Bronchial epithelial cell (primary cell): ENCODE measurements at regions not wholly inside any gene's neighbourhood (a gene's known extent, or its start where the extent isn't known, plus 50 kb on each side); places are given as distances from the start of the nearest gene placed in this dataset.

Experiments used
- DNase-seq: peaks from one replicate; pipeline ENCODE4 v3.0.0-alpha.2; 2010; ENCODE audit warnings: low read depth
- FAIRE-seq: peaks from 2 replicates; lab custom pipeline; 2011; peaks lifted over from hg19 to GRCh38; lab: Jason Lieb, UNC
- H3K27me3 ChIP-seq: 2 replicates; pipeline ENCODE4 v1.5.1; 2011; ENCODE audit warnings: low read length; ENCODE audit not compliant: control insufficient read depth, insufficient read depth
- H3K36me3 ChIP-seq: 2 replicates; pipeline ENCODE4 v1.5.1; 2011; ENCODE audit warnings: low read length; ENCODE audit not compliant: control insufficient read depth, insufficient read depth
- H3K4me3 ChIP-seq: 2 replicates; pipeline ENCODE4 v1.5.1; 2011; ENCODE audit warnings: mild to moderate bottlenecking, low read depth, low read length, control low read depth
- TF ChIP-seq, protein P1 (sequence below): IDR thresholded peaks from 2 replicates; pipeline ENCODE4 v1.5.1; 2011; ENCODE audit warnings: mild to moderate bottlenecking, moderate library complexity, low read length, control low read depth, inconsistent platforms; ENCODE audit not compliant: insufficient read depth, severe bottlenecking

DNA sequence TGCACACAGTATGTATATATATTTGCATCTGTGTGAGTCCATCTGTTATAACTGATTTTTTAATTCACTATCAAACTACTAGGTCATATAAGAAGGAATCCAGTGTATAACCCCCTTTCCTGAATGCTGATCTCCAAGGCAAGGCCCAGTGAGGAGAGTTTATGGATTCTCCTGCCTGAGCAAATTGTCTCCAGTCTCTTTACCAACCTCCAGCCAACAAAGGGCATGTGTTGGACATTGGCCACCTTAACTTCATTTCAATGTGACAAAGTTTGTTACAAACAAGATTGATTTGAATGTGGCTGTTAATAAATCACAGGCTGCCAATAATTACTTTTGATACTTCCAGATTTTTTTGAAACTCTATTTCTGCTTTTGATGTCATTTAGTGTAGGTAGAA lies 191.6 kb downstream of the HAO1 start:
- Histone ChIP-seq H3K4me3 (no peak overlapping the region), H3K27me3 (no peaks in the 10 kb centered on the region), H3K36me3 (no peaks in the 10 kb centered on the region)
- TF ChIP-seq, protein P1, sequence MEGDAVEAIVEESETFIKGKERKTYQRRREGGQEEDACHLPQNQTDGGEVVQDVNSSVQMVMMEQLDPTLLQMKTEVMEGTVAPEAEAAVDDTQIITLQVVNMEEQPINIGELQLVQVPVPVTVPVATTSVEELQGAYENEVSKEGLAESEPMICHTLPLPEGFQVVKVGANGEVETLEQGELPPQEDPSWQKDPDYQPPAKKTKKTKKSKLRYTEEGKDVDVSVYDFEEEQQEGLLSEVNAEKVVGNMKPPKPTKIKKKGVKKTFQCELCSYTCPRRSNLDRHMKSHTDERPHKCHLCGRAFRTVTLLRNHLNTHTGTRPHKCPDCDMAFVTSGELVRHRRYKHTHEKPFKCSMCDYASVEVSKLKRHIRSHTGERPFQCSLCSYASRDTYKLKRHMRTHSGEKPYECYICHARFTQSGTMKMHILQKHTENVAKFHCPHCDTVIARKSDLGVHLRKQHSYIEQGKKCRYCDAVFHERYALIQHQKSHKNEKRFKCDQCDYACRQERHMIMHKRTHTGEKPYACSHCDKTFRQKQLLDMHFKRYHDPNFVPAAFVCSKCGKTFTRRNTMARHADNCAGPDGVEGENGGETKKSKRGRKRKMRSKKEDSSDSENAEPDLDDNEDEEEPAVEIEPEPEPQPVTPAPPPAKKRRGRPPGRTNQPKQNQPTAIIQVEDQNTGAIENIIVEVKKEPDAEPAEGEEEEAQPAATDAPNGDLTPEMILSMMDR, result no peak
- FAIRE-seq, result no peak
- DNase-seq, result no peak

DNA sequence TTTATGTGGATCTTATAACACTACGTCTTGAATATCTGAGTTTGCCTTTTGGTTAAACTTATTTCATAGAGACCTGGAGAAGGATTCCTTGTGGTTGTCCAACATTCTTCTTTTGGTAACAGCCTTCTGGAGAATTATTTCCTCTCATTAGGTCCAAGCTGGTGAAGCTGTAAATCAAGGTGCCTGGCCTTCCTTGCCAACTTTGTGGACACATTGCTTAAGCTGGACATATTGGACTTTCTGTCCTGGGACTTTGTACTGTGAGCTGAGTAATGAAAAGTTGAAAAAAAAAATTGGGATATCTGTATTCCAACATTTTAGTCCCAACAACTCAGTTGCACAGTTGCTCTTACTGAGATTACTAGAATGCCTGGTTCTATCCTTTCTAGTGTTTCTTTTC lies 186.2 kb downstream of the HAO1 start:
- Histone ChIP-seq H3K36me3 (no peaks in the 10 kb centered on the region), H3K27me3 (no peaks in the 10 kb centered on the region), H3K4me3 (no peak overlapping the region)
- TF ChIP-seq, protein P1, result no peak
- FAIRE-seq (no peak), DNase-seq (no peak)

DNA sequence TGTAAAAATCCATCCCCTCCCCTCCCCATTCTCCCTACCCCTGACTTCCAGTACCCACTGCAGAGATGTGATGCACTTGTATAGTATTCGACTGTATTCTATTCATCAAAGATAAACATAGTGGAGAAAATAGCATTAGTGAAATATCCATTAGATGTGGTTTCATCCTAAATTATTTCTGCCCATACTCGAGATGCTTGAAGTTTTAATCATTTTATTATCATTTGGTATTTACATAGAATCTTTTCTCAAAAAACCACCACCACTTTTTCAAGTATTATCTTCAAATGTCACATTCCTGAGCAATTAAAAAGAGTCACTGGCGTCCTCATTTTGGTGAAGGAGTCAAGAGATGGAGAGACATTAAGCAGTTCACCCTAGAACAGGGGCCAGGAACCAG lies 181.9 kb downstream of the HAO1 start:
- Histone ChIP-seq H3K27me3 (no peaks in the 10 kb centered on the region), H3K36me3 (no peaks in the 10 kb centered on the region), H3K4me3 (no peak overlapping the region)
- DNase-seq, result no peak
- no peak for FAIRE-seq
- TF ChIP-seq, protein P1, result no peak

DNA sequence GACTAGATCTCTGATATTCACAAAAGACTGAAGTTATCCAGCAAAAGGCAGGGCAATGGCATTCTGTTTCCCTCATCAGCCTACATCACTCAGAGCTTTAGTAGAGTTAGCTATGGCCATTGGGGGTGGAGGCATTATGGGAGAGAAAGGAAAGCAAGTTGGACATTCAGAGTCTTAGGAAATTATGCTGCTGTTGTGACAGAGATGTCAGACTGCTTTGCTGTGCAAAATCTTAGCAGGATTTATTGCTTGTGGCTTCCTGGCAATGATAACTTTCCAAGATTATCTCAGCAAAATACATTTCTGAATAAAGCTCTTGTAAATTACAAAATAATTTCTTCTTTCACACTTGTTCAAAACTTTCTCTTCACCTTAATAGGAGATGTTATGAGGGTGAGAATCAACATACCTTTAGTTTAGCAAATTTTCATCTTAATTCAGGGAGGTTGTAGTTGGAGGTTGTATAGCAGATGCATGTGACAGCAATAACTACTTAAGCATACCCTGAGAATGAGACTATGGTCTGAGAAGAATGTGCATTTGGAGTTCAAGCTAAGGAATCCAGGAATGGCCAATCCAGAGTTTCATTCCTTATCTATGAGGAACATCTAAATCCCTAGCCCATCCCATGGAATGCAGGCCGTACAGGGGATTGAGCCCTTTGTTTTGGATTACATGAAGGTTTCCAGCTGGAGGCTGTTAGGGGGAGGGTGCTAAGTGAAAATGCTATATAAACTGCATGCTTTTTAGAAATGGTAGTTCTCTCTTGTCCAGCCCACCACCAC lies 179.8 kb downstream of the HAO1 start:
- no peak for DNase-seq
- TF ChIP-seq, protein P1, result no peak
- Histone ChIP-seq H3K4me3 (no peak overlapping the region), H3K36me3 (no peaks in the 10 kb centered on the region), H3K27me3 (no peaks in the 10 kb centered on the region)
- no peak for FAIRE-seq

DNA sequence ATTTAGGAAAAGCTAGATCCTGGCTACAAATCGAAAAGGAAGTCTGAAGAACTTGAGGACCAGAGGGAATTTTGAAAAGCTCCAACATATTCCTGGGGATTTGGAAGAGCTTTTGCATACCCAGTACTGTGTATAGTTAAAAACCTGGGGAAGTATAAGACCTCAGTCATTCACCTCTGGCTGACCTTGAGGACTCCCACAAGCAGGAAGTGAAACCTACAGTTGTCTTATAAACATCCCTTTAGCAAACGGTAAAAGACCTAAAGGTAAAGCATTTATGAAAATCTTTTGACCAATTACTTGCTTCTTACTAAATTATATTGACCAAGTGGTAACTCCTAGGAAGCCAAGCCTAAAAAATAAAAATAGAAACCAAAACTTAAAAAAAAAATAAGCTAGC lies 175.0 kb downstream of the HAO1 start:
- FAIRE-seq, result no peak
- H3K27me3 ChIP-seq, result no peaks in the 10 kb centered on the region
- H3K4me3 ChIP-seq, result no peak overlapping the region
- no peaks in the 10 kb centered on the region for H3K36me3 ChIP-seq
- no peak for DNase-seq
- TF ChIP-seq, protein P1, result no peak

DNA sequence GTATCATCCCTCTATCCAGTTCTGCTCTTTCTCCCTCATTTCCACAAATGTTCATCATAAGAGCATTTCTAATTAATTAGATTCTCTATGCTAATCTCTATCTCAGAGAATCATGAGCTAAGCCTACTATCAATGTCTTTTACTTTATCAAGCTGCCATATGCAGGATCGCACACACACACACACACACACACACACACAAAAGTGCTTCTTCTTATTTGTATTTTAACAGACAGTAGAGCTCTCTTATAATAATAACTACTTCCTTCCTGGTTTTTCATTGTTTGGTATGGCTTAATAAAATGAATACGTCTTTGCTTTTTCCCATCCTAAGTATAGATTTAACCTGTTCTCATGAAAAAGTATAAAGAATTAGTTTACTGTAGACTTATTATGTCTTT lies 170.2 kb downstream of the HAO1 start:
- FAIRE-seq (no peak), DNase-seq (no peak)
- Histone ChIP-seq H3K27me3 (no peaks in the 10 kb centered on the region), H3K36me3 (no peaks in the 10 kb centered on the region), H3K4me3 (no peak overlapping the region)
- TF ChIP-seq, protein P1, result no peak
